Transverse colon (tissue), 4 donors: ENCODE measurements at regions not wholly inside any gene's neighbourhood (a gene's known extent, or its start where the extent isn't known, plus 50 kb on each side); places are given as distances from the start of the nearest gene placed in this dataset.

Experiments
- POLR2AphosphoS5 ChIP-seq, 3 donors: sonication (generic); formaldehyde crosslinking; IDR thresholded peaks; one replicate each; pipeline ENCODE4 v1.6.1; 2016; ENCODE audit warnings: antibody characterized with exemption in 3 of 3
- TF ChIP-seq, protein P1 (sequence below), 5 experiments: fragments of 200-600 bp in 3 of 5; fragments of 450-650 bp in 2 of 5; sonication (generic) in 3 of 5; IDR thresholded peaks; 1 replicate in 2 of 5; 2 replicates in 3 of 5; pipeline ENCODE4 v1.5.1; 2016 to 2017; ENCODE audit warnings: antibody characterized with exemption in 5 of 5, inconsistent platforms in 3 of 5, mild to moderate bottlenecking in 2 of 5, moderate library complexity in 1 of 5

DNA sequence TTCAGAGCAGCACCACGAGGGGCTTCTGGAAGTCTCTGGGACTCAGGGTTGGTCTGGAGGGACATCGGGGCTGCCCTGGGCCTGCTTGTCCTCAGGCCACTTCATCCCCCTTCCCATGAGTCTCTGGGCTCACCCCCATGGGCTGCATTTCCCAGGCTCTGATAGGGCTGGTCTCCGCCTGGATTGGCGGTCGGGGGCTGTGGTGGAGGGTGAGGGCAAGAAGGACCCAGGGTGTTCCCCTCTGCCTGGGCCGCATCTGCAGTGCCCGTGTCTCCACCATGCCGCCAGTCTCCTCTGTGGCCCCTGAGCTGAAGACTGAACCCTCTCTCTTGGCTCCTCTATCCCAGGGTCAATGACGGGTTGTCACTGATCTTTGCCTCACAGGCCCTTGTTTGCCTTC lies 242.1 kb downstream of the ADGRD1 start:
- TF ChIP-seq, protein P1, sequence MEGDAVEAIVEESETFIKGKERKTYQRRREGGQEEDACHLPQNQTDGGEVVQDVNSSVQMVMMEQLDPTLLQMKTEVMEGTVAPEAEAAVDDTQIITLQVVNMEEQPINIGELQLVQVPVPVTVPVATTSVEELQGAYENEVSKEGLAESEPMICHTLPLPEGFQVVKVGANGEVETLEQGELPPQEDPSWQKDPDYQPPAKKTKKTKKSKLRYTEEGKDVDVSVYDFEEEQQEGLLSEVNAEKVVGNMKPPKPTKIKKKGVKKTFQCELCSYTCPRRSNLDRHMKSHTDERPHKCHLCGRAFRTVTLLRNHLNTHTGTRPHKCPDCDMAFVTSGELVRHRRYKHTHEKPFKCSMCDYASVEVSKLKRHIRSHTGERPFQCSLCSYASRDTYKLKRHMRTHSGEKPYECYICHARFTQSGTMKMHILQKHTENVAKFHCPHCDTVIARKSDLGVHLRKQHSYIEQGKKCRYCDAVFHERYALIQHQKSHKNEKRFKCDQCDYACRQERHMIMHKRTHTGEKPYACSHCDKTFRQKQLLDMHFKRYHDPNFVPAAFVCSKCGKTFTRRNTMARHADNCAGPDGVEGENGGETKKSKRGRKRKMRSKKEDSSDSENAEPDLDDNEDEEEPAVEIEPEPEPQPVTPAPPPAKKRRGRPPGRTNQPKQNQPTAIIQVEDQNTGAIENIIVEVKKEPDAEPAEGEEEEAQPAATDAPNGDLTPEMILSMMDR (IDR thresholded peaks at IDR 0.05), result no peak
- no peak for TF ChIP-seq POLR2AphosphoS5 (IDR thresholded peaks at IDR 0.05)
